ENCODE measurements at regions not wholly inside any gene's neighbourhood (a gene's known extent, or its start where the extent isn't known, plus 50 kb on each side); places are given as distances from the start of the nearest gene placed in this dataset.
A peak's percentile ranks its signal among the peaks of the same experiment; 100 is the strongest.

- Histone ChIP-seq H3K23ac (ENCODE audit: low read length) (no peak overlapping the region), H3K79me2 (ENCODE audit: control insufficient read depth, insufficient read depth, low read length, poor library complexity) (no peaks in the 10 kb centered on the region), H3K27me3 (ENCODE audit: insufficient read depth, low read length) (no peaks in the 10 kb centered on the region), H2AFZ (ENCODE audit: insufficient read depth, low read length, poor library complexity) (no peak overlapping the region), H3K27ac (ENCODE audit: low read depth, low read length) (no peak overlapping the region), H3K4me2 (ENCODE audit: low read length) (no peak overlapping the region), H4K12ac (ENCODE audit: low read depth, low read length) (no peak overlapping the region), H2BK5ac (ENCODE audit: low read depth, low read length, poor library complexity) (no peak overlapping the region), H4K91ac (ENCODE audit: low read depth, low read length) (no peak overlapping the region), H2BK12ac (ENCODE audit: low read length) (no peak overlapping the region), H3K4me1 (ENCODE audit: control insufficient read depth in 1 of 2, insufficient read depth in 2 of 2, low read length in 2 of 2) (no peaks in the 10 kb centered on the region), H3K9me3 (ENCODE audit: insufficient read depth, low read depth, low read length) (no peaks in the 10 kb centered on the region), H3K14ac (ENCODE audit: low read length) (no peak overlapping the region), H3K79me1 (ENCODE audit: low read length) (no peaks in the 10 kb centered on the region), H3K4ac (ENCODE audit: low read depth, low read length) (no peak overlapping the region), H4K8ac (ENCODE audit: low read depth, low read length) (no peak overlapping the region), H2BK120ac (ENCODE audit: insufficient read depth, low read length, poor library complexity) (no peak overlapping the region), H3K18ac (ENCODE audit: low read length) (no peak overlapping the region), H3K4me3 (ENCODE audit: low read depth, low read length) (no peak overlapping the region), H2AK5ac (ENCODE audit: low read length) (no peak overlapping the region), H3K9ac (ENCODE audit: low read length) (no peak overlapping the region), H3K36me3 (ENCODE audit: control insufficient read depth in 1 of 2, insufficient read depth in 2 of 2, low read length in 2 of 2) (no peaks in the 10 kb centered on the region)
- peak in 1 of 2 donors; percentile 53 for DNase-seq
- WGBS (ENCODE audit: extremely low coverage, insufficient coverage, insufficient read length) = no CpG with 5 or more reads among the region's 6 CpGs
These were observed 91.7 kb upstream of the MAP3K4 start for GRCh38 chr6:160899671-160900430.

- no peak overlapping the region for H4K12ac ChIP-seq (ENCODE audit: low read depth, low read length)
- no peak overlapping the region for H2AK5ac ChIP-seq (ENCODE audit: low read length)
- no peak overlapping the region for H4K91ac ChIP-seq (ENCODE audit: low read depth, low read length)
- no peak overlapping the region for H2BK12ac ChIP-seq (ENCODE audit: low read length)
- no peak overlapping the region for H3K18ac ChIP-seq (ENCODE audit: low read length)
- H3K4me3 ChIP-seq (ENCODE audit: low read depth, low read length) = no peak overlapping the region
- H3K79me2 ChIP-seq (ENCODE audit: control insufficient read depth, insufficient read depth, low read length, poor library complexity) = no peaks in the 10 kb centered on the region
- H4K8ac ChIP-seq (ENCODE audit: low read depth, low read length) = no peak overlapping the region
- no peak overlapping the region for H2BK5ac ChIP-seq (ENCODE audit: low read depth, low read length, poor library complexity)
- peaks cover 4% of the 10 kb centered on the region for H3K9me3 ChIP-seq (ENCODE audit: insufficient read depth, low read depth, low read length)
- H3K4ac ChIP-seq (ENCODE audit: low read depth, low read length) = no peak overlapping the region
- no peak overlapping the region for H3K23ac ChIP-seq (ENCODE audit: low read length)
- no peak overlapping the region for H3K14ac ChIP-seq (ENCODE audit: low read length)
- H2BK120ac ChIP-seq (ENCODE audit: insufficient read depth, low read length, poor library complexity) = no peak overlapping the region
- no peaks in the 10 kb centered on the region for H3K36me3 ChIP-seq (ENCODE audit: control insufficient read depth in 1 of 2, insufficient read depth in 2 of 2, low read length in 2 of 2)
- H3K27ac ChIP-seq (ENCODE audit: low read depth, low read length) = no peak overlapping the region
- DNase-seq = no peak
- H3K27me3 ChIP-seq (ENCODE audit: insufficient read depth, low read length) = no peaks in the 10 kb centered on the region
- H2AFZ ChIP-seq (ENCODE audit: insufficient read depth, low read length, poor library complexity) = no peak overlapping the region
- no peaks in the 10 kb centered on the region for H3K79me1 ChIP-seq (ENCODE audit: low read length)
- H3K4me1 ChIP-seq (ENCODE audit: control insufficient read depth in 1 of 2, insufficient read depth in 2 of 2, low read length in 2 of 2) = no peaks in the 10 kb centered on the region
- WGBS (ENCODE audit: extremely low coverage, insufficient coverage, insufficient read length) = no CpG with 5 or more reads among the region's 5 CpGs
- no peak overlapping the region for H3K9ac ChIP-seq (ENCODE audit: low read length)
- no peak overlapping the region for H3K4me2 ChIP-seq (ENCODE audit: low read length)
These were observed 79.6 kb upstream of the MAP3K4 start for GRCh38 chr6:160911949-160912348.

GRCh38 chr6:160912411-160912810 lies 79.2 kb upstream of the MAP3K4 start:
- Histone ChIP-seq H2BK120ac (ENCODE audit: insufficient read depth, low read length, poor library complexity) (no peak overlapping the region), H4K12ac (ENCODE audit: low read depth, low read length) (no peak overlapping the region), H4K91ac (ENCODE audit: low read depth, low read length) (no peak overlapping the region), H3K4ac (ENCODE audit: low read depth, low read length) (no peak overlapping the region), H3K27me3 (ENCODE audit: insufficient read depth, low read length) (no peaks in the 10 kb centered on the region), H3K14ac (ENCODE audit: low read length) (no peak overlapping the region), H3K79me1 (ENCODE audit: low read length) (no peaks in the 10 kb centered on the region), H3K23ac (ENCODE audit: low read length) (no peak overlapping the region), H3K4me2 (ENCODE audit: low read length) (no peak overlapping the region), H3K9ac (ENCODE audit: low read length) (no peak overlapping the region), H3K36me3 (ENCODE audit: control insufficient read depth in 1 of 2, insufficient read depth in 2 of 2, low read length in 2 of 2) (no peaks in the 10 kb centered on the region), H2BK5ac (ENCODE audit: low read depth, low read length, poor library complexity) (no peak overlapping the region), H2BK12ac (ENCODE audit: low read length) (no peak overlapping the region), H3K27ac (ENCODE audit: low read depth, low read length) (no peak overlapping the region), H3K4me3 (ENCODE audit: low read depth, low read length) (no peak overlapping the region), H3K9me3 (ENCODE audit: insufficient read depth, low read depth, low read length) (peaks cover 4% of the 10 kb centered on the region), H4K8ac (ENCODE audit: low read depth, low read length) (no peak overlapping the region), H3K4me1 (ENCODE audit: control insufficient read depth in 1 of 2, insufficient read depth in 2 of 2, low read length in 2 of 2) (no peaks in the 10 kb centered on the region), H2AFZ (ENCODE audit: insufficient read depth, low read length, poor library complexity) (no peak overlapping the region), H2AK5ac (ENCODE audit: low read length) (no peak overlapping the region), H3K79me2 (ENCODE audit: control insufficient read depth, insufficient read depth, low read length, poor library complexity) (no peaks in the 10 kb centered on the region), H3K18ac (ENCODE audit: low read length) (no peak overlapping the region)
- DNase-seq = no peak
- no CpG with 5 or more reads among the region's 6 CpGs for WGBS (ENCODE audit: extremely low coverage, insufficient coverage, insufficient read length)

- Histone ChIP-seq H3K79me1 (ENCODE audit: low read length) (no peaks in the 10 kb centered on the region), H3K14ac (ENCODE audit: low read length) (no peak overlapping the region), H3K9ac (ENCODE audit: low read length) (no peak overlapping the region), H3K36me3 (ENCODE audit: control insufficient read depth in 1 of 2, insufficient read depth in 2 of 2, low read length in 2 of 2) (no peaks in the 10 kb centered on the region), H3K79me2 (ENCODE audit: control insufficient read depth, insufficient read depth, low read length, poor library complexity) (no peaks in the 10 kb centered on the region), H4K91ac (ENCODE audit: low read depth, low read length) (no peak overlapping the region), H3K4me3 (ENCODE audit: low read depth, low read length) (no peak overlapping the region), H3K4me1 (ENCODE audit: control insufficient read depth in 1 of 2, insufficient read depth in 2 of 2, low read length in 2 of 2) (no peaks in the 10 kb centered on the region), H2AK5ac (ENCODE audit: low read length) (no peak overlapping the region), H3K27ac (ENCODE audit: low read depth, low read length) (no peak overlapping the region), H4K12ac (ENCODE audit: low read depth, low read length) (no peak overlapping the region), H2BK12ac (ENCODE audit: low read length) (no peak overlapping the region), H4K8ac (ENCODE audit: low read depth, low read length) (no peak overlapping the region), H2BK5ac (ENCODE audit: low read depth, low read length, poor library complexity) (no peak overlapping the region), H3K4ac (ENCODE audit: low read depth, low read length) (no peak overlapping the region), H3K9me3 (ENCODE audit: insufficient read depth, low read depth, low read length) (peaks cover 2% of the 10 kb centered on the region), H3K4me2 (ENCODE audit: low read length) (no peak overlapping the region), H3K23ac (ENCODE audit: low read length) (no peak overlapping the region), H3K18ac (ENCODE audit: low read length) (no peak overlapping the region), H2AFZ (ENCODE audit: insufficient read depth, low read length, poor library complexity) (no peak overlapping the region), H2BK120ac (ENCODE audit: insufficient read depth, low read length, poor library complexity) (no peak overlapping the region), H3K27me3 (ENCODE audit: insufficient read depth, low read length) (no peaks in the 10 kb centered on the region)
- DNase-seq = peak; percentile 29 to 56
- WGBS (ENCODE audit: extremely low coverage, insufficient coverage, insufficient read length) = no CpG with 5 or more reads among the region's 3 CpGs
These were observed 74.0 kb upstream of the MAP3K4 start for GRCh38 chr6:160917572-160917971.

All from trophoblast cell (in vitro differentiated cells and primary cell).